ENCODE measurements at regions not wholly inside any gene's neighbourhood (a gene's known extent, or its start where the extent isn't known, plus 50 kb on each side); places are given as distances from the start of the nearest gene placed in this dataset.

DNA sequence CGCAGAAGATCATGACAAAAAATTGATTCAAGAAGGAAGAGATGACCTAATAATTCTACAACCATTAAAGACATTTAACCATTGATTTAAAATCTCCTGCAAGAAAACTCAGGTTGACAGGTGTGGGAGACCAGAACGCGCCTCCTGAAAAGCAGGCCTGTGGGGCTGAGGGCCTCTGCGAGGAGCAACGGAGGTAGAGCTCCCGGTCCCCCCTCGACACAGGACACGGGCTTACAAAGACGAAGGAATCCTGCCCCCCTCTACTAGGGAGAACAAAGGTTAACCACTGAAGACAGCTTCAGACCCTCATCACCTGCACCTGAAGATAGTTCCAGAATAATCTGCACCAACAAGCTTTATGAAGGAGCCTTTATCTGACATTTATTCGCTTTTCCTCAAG is 55.9 kb upstream of the INPP5A start:
- DNase-seq, result no peak
- H3K9me3 ChIP-seq (ENCODE audit: control insufficient read depth, low read length), result no peaks in the 10 kb centered on the region
- H3K79me1 ChIP-seq (replicated peaks; ENCODE audit: low read length, poor library complexity, severe bottlenecking), result no peaks in the 10 kb centered on the region
- H3K9ac ChIP-seq (ENCODE audit: low read length), result peak overlapping the region; percentile 22
- no peak overlapping the region for H2BK5ac ChIP-seq (ENCODE audit: low read depth, low read length, poor library complexity, severe bottlenecking)
- no peak overlapping the region for H2AFZ ChIP-seq (ENCODE audit: low read depth, low read length)
- 79% methylated on average over 10 of the region's 10 CpGs for WGBS
- no peak overlapping the region for H4K8ac ChIP-seq (ENCODE audit: low read length)
- H3K4me3 ChIP-seq (ENCODE audit: insufficient read depth in 1 of 2, low read depth in 1 of 2, low read length in 2 of 2), result no peak overlapping the region
- H3K27me3 ChIP-seq (ENCODE audit: control insufficient read depth in 1 of 2, insufficient read depth in 1 of 2, low read length in 2 of 2), result peaks cover 39 to 70% of the 10 kb centered on the region in 2 experiments
- no peak overlapping the region for H4K91ac ChIP-seq (ENCODE audit: low read length)
- no peak overlapping the region for H3K27ac ChIP-seq (ENCODE audit: low read length, poor library complexity, severe bottlenecking)
- H3K4me2 ChIP-seq (ENCODE audit: low read length, poor library complexity, severe bottlenecking), result no peak overlapping the region
- H3K4me1 ChIP-seq (ENCODE audit: control insufficient read depth, insufficient read depth, low read depth, low read length), result peaks cover 2% of the 10 kb centered on the region
- H3K14ac ChIP-seq (ENCODE audit: low read length in 2 of 2), result no peak overlapping the region
- H3K36me3 ChIP-seq (ENCODE audit: control insufficient read depth in 1 of 2, insufficient read depth in 2 of 2, low read depth in 1 of 2, low read length in 2 of 2), result no peaks in the 10 kb centered on the region
- no peak overlapping the region for H3K23ac ChIP-seq (ENCODE audit: low read length in 2 of 2)
- H3K18ac ChIP-seq (ENCODE audit: low read depth in 1 of 2, low read length in 2 of 2), result no peak overlapping the region
- H2BK12ac ChIP-seq (ENCODE audit: low read length in 2 of 2), result no peak overlapping the region
- no peak overlapping the region for H3K4ac ChIP-seq (ENCODE audit: low read depth in 1 of 2, low read length in 2 of 2)
- no peak overlapping the region for H2BK120ac ChIP-seq (ENCODE audit: low read depth, low read length)
- no peak overlapping the region for H2AK5ac ChIP-seq (ENCODE audit: low read length, severe bottlenecking)
- H2BK15ac ChIP-seq (ENCODE audit: low read depth, poor library complexity, severe bottlenecking), result no peak overlapping the region

DNA sequence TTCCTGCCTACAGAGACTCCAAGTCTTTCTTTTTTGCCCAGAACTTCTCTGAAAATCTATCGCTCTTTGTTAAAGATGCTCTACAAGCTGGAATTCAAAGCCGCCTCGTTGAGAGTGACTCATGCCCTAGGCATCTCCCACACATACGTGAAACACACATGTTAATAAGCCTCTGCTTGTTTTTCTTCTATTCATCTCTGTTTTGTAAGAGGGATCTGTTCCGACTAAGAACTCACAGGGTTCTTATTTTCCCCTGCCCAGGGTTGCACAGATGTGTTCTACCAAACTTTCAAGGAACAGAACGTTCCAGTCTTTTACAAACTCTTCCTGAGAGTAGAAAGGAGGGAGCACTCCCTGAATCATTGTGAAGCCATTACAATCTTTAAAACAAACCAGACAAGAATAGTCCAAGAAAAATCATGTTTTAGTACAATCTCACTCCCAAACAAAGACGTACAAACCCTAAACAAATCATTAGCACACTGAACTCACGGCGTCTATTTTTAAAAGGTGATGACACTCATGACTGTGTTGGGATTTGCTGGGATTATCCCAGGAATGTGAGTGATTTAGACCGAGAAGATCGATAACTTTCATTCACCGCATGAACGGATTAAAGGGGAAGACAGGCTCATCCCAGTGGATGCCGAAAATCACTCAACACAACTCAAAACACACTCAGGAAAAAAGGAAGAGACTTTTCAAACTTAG is 55.3 kb upstream of the INPP5A start:
- WGBS, result 57% methylated on average over 11 of the region's 14 CpGs
- Histone ChIP-seq H3K4me1 (ENCODE audit: control insufficient read depth, insufficient read depth, low read depth, low read length) (peaks cover 2% of the 10 kb centered on the region), H2BK5ac (ENCODE audit: low read depth, low read length, poor library complexity, severe bottlenecking) (no peak overlapping the region), H3K14ac (ENCODE audit: low read length in 2 of 2) (no peak overlapping the region), H4K91ac (ENCODE audit: low read length) (no peak overlapping the region), H3K27ac (ENCODE audit: low read length, poor library complexity, severe bottlenecking) (no peak overlapping the region), H3K36me3 (ENCODE audit: control insufficient read depth in 1 of 2, insufficient read depth in 2 of 2, low read depth in 1 of 2, low read length in 2 of 2) (no peaks in the 10 kb centered on the region), H3K9ac (ENCODE audit: low read length) (peak overlapping the region; percentile 42), H3K4ac (ENCODE audit: low read depth in 1 of 2, low read length in 2 of 2) (no peak overlapping the region), H3K4me3 (ENCODE audit: insufficient read depth in 1 of 2, low read depth in 1 of 2, low read length in 2 of 2) (no peak overlapping the region), H3K9me3 (ENCODE audit: control insufficient read depth, low read length) (no peaks in the 10 kb centered on the region), H3K23ac (ENCODE audit: low read length in 2 of 2) (no peak overlapping the region), H3K18ac (ENCODE audit: low read depth in 1 of 2, low read length in 2 of 2) (no peak overlapping the region), H3K79me1 (replicated peaks; ENCODE audit: low read length, poor library complexity, severe bottlenecking) (no peaks in the 10 kb centered on the region), H4K8ac (ENCODE audit: low read length) (no peak overlapping the region), H3K27me3 (ENCODE audit: control insufficient read depth in 1 of 2, insufficient read depth in 1 of 2, low read length in 2 of 2) (peaks cover 34 to 68% of the 10 kb centered on the region in 2 experiments), H2BK120ac (ENCODE audit: low read depth, low read length) (no peak overlapping the region), H2BK15ac (ENCODE audit: low read depth, poor library complexity, severe bottlenecking) (no peak overlapping the region), H3K4me2 (ENCODE audit: low read length, poor library complexity, severe bottlenecking) (no peak overlapping the region), H2AK5ac (ENCODE audit: low read length, severe bottlenecking) (no peak overlapping the region), H2BK12ac (ENCODE audit: low read length in 2 of 2) (no peak overlapping the region), H2AFZ (ENCODE audit: low read depth, low read length) (no peak overlapping the region)
- peak; percentile 31 for DNase-seq

DNA sequence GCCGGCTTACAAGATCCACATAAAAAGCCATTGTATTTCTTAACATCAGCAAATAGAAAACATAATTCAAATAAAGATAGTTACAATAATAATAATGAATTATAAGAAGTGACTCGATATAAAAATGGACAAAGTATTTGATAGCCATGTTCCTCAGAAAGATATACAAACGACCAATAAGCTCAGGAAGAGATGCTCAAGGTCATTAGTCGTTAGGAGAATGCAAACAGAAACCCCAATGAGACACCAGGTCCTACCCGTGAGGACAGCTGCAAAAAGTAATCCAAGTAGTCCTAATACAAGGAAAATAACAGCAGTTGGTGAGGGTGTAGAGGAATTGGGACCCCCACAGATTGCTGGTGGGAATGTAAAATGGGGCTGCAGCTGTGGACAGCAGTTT is 54.2 kb upstream of the INPP5A start:
- Histone ChIP-seq H3K9ac (ENCODE audit: low read length) (no peak overlapping the region), H4K8ac (ENCODE audit: low read length) (no peak overlapping the region), H3K4me2 (ENCODE audit: low read length, poor library complexity, severe bottlenecking) (no peak overlapping the region), H3K4me1 (ENCODE audit: control insufficient read depth, insufficient read depth, low read depth, low read length) (peaks cover 2% of the 10 kb centered on the region), H3K36me3 (ENCODE audit: control insufficient read depth in 1 of 2, insufficient read depth in 2 of 2, low read depth in 1 of 2, low read length in 2 of 2) (no peaks in the 10 kb centered on the region), H2BK15ac (ENCODE audit: low read depth, poor library complexity, severe bottlenecking) (no peak overlapping the region), H3K4ac (ENCODE audit: low read depth in 1 of 2, low read length in 2 of 2) (no peak overlapping the region), H3K4me3 (ENCODE audit: insufficient read depth in 1 of 2, low read depth in 1 of 2, low read length in 2 of 2) (no peak overlapping the region), H3K23ac (ENCODE audit: low read length in 2 of 2) (no peak overlapping the region), H3K14ac (ENCODE audit: low read length in 2 of 2) (no peak overlapping the region), H2BK120ac (ENCODE audit: low read depth, low read length) (no peak overlapping the region), H2AFZ (ENCODE audit: low read depth, low read length) (no peak overlapping the region), H2BK5ac (ENCODE audit: low read depth, low read length, poor library complexity, severe bottlenecking) (no peak overlapping the region), H3K27ac (ENCODE audit: low read length, poor library complexity, severe bottlenecking) (no peak overlapping the region), H4K91ac (ENCODE audit: low read length) (no peak overlapping the region), H2AK5ac (ENCODE audit: low read length, severe bottlenecking) (no peak overlapping the region), H3K79me1 (replicated peaks; ENCODE audit: low read length, poor library complexity, severe bottlenecking) (no peaks in the 10 kb centered on the region), H3K27me3 (ENCODE audit: control insufficient read depth in 1 of 2, insufficient read depth in 1 of 2, low read length in 2 of 2) (peaks cover 24 to 65% of the 10 kb centered on the region in 2 experiments), H3K9me3 (ENCODE audit: control insufficient read depth, low read length) (no peaks in the 10 kb centered on the region), H3K18ac (ENCODE audit: low read depth in 1 of 2, low read length in 2 of 2) (no peak overlapping the region), H2BK12ac (ENCODE audit: low read length in 2 of 2) (no peak overlapping the region)
- WGBS, result 93% methylated on average over 4 of the region's 5 CpGs
- DNase-seq, result peak; percentile 5

DNA sequence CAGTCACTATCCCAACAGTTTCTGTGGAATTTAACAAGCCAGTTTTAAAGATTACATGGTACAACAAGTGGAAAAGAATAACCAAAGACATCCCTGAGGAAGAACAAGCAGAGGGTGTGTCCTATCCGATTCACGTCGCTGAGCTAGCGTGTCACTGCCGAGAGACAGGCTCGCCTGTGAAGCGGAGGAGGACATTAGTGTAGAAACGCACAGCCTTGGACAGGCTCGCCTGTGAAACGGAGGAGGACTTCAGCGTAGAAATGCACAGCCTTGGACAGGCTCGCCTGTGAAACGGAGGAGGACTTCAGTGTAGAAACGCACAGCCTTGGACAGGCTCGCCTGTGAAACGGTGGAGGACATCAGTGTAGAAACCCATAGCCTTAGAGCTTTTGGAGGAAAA is 52.7 kb upstream of the INPP5A start:
- Histone ChIP-seq H3K4me2 (ENCODE audit: low read length, poor library complexity, severe bottlenecking) (no peak overlapping the region), H3K79me1 (replicated peaks; ENCODE audit: low read length, poor library complexity, severe bottlenecking) (no peaks in the 10 kb centered on the region), H3K27ac (ENCODE audit: low read length, poor library complexity, severe bottlenecking) (no peak overlapping the region), H3K23ac (ENCODE audit: low read length in 2 of 2) (no peak overlapping the region), H3K27me3 (ENCODE audit: control insufficient read depth in 1 of 2, insufficient read depth in 1 of 2, low read length in 2 of 2) (peaks cover 13 to 50% of the 10 kb centered on the region in 2 experiments), H2AFZ (ENCODE audit: low read depth, low read length) (no peak overlapping the region), H2BK5ac (ENCODE audit: low read depth, low read length, poor library complexity, severe bottlenecking) (no peak overlapping the region), H3K4me3 (ENCODE audit: insufficient read depth in 1 of 2, low read depth in 1 of 2, low read length in 2 of 2) (no peak overlapping the region), H3K14ac (ENCODE audit: low read length in 2 of 2) (no peak overlapping the region), H3K4ac (ENCODE audit: low read depth in 1 of 2, low read length in 2 of 2) (no peak overlapping the region), H4K91ac (ENCODE audit: low read length) (no peak overlapping the region), H3K36me3 (ENCODE audit: control insufficient read depth in 1 of 2, insufficient read depth in 2 of 2, low read depth in 1 of 2, low read length in 2 of 2) (no peaks in the 10 kb centered on the region), H3K18ac (ENCODE audit: low read depth in 1 of 2, low read length in 2 of 2) (no peak overlapping the region), H2BK15ac (ENCODE audit: low read depth, poor library complexity, severe bottlenecking) (no peak overlapping the region), H2BK120ac (ENCODE audit: low read depth, low read length) (no peak overlapping the region), H3K9ac (ENCODE audit: low read length) (no peak overlapping the region), H3K4me1 (ENCODE audit: control insufficient read depth, insufficient read depth, low read depth, low read length) (peaks cover 9% of the 10 kb centered on the region), H2BK12ac (ENCODE audit: low read length in 2 of 2) (no peak overlapping the region), H3K9me3 (ENCODE audit: control insufficient read depth, low read length) (no peaks in the 10 kb centered on the region), H2AK5ac (ENCODE audit: low read length, severe bottlenecking) (no peak overlapping the region), H4K8ac (ENCODE audit: low read length) (no peak overlapping the region)
- WGBS, result 95% methylated on average over 16 of the region's 16 CpGs
- DNase-seq, result no peak

Measured in mesenchymal stem cell (in vitro differentiated cells and primary cell).